ENCODE measurements at regions not wholly inside any gene's neighbourhood (a gene's known extent, or its start where the extent isn't known, plus 50 kb on each side); places are given as distances from the start of the nearest gene placed in this dataset.
"Not testable (repeated sequence)": the region's sequence is repeated elsewhere in the genome, so short reads cannot be mapped to it uniquely, and the experiment has no call there.

DNA sequence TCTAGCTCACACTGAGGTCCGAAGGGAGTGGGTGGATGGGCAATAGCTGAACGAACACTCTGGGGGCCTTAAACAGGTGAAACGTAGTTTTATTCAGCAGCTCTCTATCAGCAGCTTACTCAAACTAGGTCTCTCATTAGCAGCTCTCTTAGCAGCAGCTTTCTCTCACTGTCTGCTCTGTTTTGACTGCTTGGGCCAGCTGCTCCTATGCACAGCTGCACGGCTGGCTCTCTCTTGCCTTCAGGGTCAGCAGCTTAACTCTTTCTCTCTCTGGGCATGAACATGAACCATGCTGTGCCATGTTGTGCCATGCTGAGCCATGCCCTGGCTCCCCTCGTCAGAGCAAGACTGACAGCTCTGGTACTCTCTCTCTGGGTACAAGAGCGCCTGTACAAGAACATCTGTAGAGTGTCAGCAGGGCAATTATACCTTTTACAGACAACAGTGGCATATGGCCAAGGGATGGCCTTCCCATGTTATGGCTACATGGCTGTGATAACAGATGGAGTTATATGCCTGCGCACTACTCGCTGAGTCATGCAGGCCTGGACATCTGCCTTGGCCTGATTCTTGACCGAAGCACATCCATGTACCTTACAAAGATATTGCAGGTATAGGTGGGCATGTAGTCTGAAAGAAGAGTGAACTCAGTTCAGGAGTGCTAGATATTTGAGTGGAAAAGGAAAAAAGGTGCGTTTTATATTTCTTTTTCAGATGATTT lies 152.4 kb downstream of the LEPR start:
- H3K4me1 ChIP-seq (ENCODE audit: insufficient read depth, low read length, poor library complexity, severe bottlenecking) = no peaks in the 10 kb centered on the region
- no peak overlapping the region for H3K4me2 ChIP-seq (ENCODE audit: low read length)
- H3K27ac ChIP-seq (ENCODE audit: low read depth, low read length, poor library complexity, severe bottlenecking) = no peak overlapping the region
- H3K9me3 ChIP-seq (ENCODE audit: low read length) = no peaks in the 10 kb centered on the region
- ChIA-PET POLR2A (interaction anchor here (0.7 kb wide), 1 partner anchor 12 kb away, joined by 3 read pairs; no protein-coding TSS in a partner anchor), CTCF (ENCODE audit: unreplicated experiment) (no interaction called here)
- H2AFZ ChIP-seq (ENCODE audit: low read length) = no peak overlapping the region
- H3K79me2 ChIP-seq (ENCODE audit: insufficient read depth, low read depth, low read length) = no peaks in the 10 kb centered on the region
- TF ChIP-seq EZH2phosphoT487 (IDR thresholded peaks at IDR 0.05; ENCODE audit: borderline replicate concordance, low read depth, low read length) (no peak), CTCF (conservative IDR thresholded peaks at IDR 0.05; ENCODE audit: low read length) (no peak)
- intact Hi-C loops (cut with micrococcal nuclease; ENCODE audit: unreplicated experiment) = no loop called here
- no peak for DNase-seq (ENCODE audit: low spot score)
- no peaks in the 10 kb centered on the region for H3K36me3 ChIP-seq (ENCODE audit: insufficient read depth, low read length)
- no peaks in the 10 kb centered on the region for H3K9me2 ChIP-seq (ENCODE audit: insufficient read depth, low read length)
- no peak overlapping the region for H3K4me3 ChIP-seq (ENCODE audit: low read depth, low read length, poor library complexity, severe bottlenecking)
- BruUV-seq (replicated peaks) = no TSS peak
- no peaks in the 10 kb centered on the region for H4K20me1 ChIP-seq (ENCODE audit: insufficient read depth, low read length)

DNA sequence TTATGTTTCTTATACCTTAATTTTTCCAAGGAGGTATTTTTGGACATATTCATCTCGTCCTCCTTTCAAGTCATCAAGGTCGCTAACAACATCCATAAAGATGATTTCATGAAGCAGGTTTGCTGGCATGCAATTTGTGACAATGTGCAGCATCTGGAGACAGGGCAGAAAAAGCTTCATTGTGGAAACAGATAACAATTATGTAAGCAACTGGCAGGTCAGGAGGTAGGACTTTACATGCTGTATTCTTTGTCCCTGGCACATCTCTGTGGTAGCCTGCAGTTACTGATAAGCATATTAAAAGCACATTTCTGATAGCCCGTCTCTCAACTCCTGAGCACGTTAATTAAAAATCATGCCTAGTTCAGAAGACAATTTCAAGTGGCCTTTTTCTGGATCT lies 156.8 kb downstream of the LEPR start:
- Histone ChIP-seq H3K27ac (ENCODE audit: low read depth, low read length, poor library complexity, severe bottlenecking) (no peak overlapping the region), H3K4me2 (ENCODE audit: low read length) (no peak overlapping the region), H4K20me1 (ENCODE audit: insufficient read depth, low read length) (no peaks in the 10 kb centered on the region), H3K9me2 (ENCODE audit: insufficient read depth, low read length) (no peaks in the 10 kb centered on the region), H3K36me3 (ENCODE audit: insufficient read depth, low read length) (no peaks in the 10 kb centered on the region), H2AFZ (ENCODE audit: low read length) (no peak overlapping the region), H3K4me1 (ENCODE audit: insufficient read depth, low read length, poor library complexity, severe bottlenecking) (no peaks in the 10 kb centered on the region), H3K4me3 (ENCODE audit: low read depth, low read length, poor library complexity, severe bottlenecking) (no peak overlapping the region), H3K9me3 (ENCODE audit: low read length) (no peaks in the 10 kb centered on the region), H3K79me2 (ENCODE audit: insufficient read depth, low read depth, low read length) (no peaks in the 10 kb centered on the region)
- no peak for TF ChIP-seq CTCF (conservative IDR thresholded peaks at IDR 0.05; ENCODE audit: low read length)
- TF ChIP-seq EZH2phosphoT487 (IDR thresholded peaks at IDR 0.05; ENCODE audit: borderline replicate concordance, low read depth, low read length) = no peak
- ChIA-PET POLR2A (no interaction called here), CTCF (ENCODE audit: unreplicated experiment) (no interaction called here)
- no peak for DNase-seq (ENCODE audit: low spot score)
- BruUV-seq (replicated peaks) = no TSS peak
- intact Hi-C loops (cut with micrococcal nuclease; ENCODE audit: unreplicated experiment) = no loop called here

DNA sequence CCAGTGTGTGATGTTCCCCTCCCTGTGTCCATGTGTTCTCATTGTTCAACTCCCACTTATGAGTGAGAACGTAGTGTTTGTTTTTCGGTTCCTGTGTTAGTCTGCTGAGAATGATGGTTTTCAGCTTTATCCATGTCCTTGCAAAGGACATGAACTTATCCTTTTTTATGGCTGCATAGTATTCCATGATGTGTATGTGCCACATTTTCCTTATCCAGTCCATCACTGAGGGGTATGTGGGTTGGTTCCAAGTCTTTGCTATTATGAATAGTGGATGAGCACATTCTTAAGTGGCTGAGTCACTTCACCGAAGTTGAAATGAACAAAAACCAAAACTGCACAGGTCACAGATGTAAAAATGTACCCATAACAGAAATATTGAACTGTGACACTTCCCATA lies 157.5 kb downstream of the LEPR start:
- H3K79me2 ChIP-seq (ENCODE audit: insufficient read depth, low read depth, low read length); H4K20me1 ChIP-seq (ENCODE audit: insufficient read depth, low read length); H3K9me3 ChIP-seq (ENCODE audit: low read length); intact Hi-C loops (cut with micrococcal nuclease; ENCODE audit: unreplicated experiment); H3K4me3 ChIP-seq (ENCODE audit: low read depth, low read length, poor library complexity, severe bottlenecking); H3K36me3 ChIP-seq (ENCODE audit: insufficient read depth, low read length); BruUV-seq (replicated peaks); H3K4me1 ChIP-seq (ENCODE audit: insufficient read depth, low read length, poor library complexity, severe bottlenecking); H2AFZ ChIP-seq (ENCODE audit: low read length); CTCF ChIA-PET (ENCODE audit: unreplicated experiment); DNase-seq (ENCODE audit: low spot score); POLR2A ChIA-PET; H3K27ac ChIP-seq (ENCODE audit: low read depth, low read length, poor library complexity, severe bottlenecking); H3K9me2 ChIP-seq (ENCODE audit: insufficient read depth, low read length); H3K4me2 ChIP-seq (ENCODE audit: low read length): not testable (repeated sequence)
